ENCODE measurements at regions not wholly inside any gene's neighbourhood (a gene's known extent, or its start where the extent isn't known, plus 50 kb on each side); places are given as distances from the start of the nearest gene placed in this dataset.

DNA sequence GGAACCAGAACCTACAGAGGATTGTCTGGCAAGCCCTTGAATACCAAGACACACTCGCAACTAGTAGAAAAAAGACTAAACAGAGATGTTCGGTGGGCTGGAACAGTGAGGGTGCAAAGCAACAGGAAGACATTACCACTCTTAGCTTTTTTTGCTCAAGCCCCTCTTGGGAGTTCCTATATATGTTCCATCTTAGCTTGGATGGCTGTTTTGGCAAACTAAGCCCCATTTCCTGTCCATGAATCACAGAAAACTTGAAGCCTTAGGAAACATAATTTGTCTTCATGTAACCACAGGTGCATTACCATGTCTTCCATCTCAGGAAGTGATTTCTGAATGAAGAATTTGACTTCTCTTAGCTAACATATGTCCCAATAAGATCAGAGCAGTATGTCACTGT is 446.3 kb downstream of the OLFM4 start:
- no peak for DNase-seq

DNA sequence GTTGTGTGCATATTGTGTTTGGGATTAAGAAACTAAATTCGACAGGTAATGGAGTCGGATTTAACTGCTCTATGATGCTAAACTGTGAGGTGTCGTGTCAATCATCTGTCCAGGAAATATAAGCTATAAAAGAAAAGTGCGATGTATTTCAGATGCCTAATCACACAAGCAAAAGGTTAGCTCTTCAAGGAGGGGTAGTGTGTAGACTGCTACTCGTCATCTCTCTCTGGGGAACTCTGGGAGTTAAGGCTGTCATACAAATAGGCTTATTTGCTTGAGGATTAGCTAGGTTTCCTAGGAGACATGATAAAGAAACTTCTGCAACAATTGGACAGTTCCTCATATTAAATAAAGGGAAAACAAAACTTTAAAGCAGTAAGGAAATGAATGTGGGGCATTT is 462.1 kb downstream of the OLFM4 start:
- DNase-seq: no peak

DNA sequence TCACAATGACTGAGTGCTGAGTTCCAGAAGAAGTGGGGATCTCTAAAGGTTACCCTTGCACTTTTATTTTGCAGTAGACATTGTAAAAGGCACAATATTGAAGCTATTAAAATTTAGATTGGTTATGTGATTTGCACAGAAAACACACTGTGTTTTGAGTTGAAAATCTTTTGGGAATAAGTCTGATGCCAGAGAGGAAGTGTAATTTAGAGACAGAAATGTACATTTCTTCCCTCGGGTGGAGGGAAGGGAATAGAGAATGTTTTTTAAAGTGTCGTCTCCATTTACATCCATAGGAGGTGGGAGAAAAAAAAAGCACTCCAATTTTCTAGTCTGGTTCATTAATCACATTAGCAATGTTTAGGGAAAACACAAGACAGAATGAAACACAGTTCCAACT is 465.8 kb downstream of the OLFM4 start:
- DNase-seq: no peak

DNA sequence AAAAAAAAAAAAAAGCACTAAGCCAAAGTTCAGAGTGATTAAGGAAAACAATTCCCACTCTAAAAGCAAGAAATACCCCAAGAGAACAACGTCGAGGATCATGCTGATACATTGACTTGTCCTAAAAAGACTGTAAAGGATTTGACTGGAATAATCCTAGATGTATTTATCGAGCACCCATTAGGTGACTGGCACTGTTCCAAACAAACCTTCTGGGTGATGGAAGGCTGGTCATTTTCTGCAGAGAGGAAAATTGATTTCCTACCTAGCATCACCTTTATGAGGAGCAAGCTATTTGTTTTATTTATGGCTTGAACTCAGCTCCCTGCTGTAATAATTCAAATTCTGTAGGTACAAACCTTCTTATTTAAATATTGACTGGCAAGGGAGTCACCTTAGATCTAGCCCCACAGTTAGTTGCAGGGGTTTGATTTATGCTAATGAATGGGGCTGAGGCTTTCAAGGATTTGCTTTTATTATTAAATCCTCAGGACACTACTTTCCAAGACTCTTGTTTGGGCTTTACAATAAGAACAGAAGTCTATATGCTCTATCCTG is 471.0 kb downstream of the OLFM4 start:
- DNase-seq: no peak

DNA sequence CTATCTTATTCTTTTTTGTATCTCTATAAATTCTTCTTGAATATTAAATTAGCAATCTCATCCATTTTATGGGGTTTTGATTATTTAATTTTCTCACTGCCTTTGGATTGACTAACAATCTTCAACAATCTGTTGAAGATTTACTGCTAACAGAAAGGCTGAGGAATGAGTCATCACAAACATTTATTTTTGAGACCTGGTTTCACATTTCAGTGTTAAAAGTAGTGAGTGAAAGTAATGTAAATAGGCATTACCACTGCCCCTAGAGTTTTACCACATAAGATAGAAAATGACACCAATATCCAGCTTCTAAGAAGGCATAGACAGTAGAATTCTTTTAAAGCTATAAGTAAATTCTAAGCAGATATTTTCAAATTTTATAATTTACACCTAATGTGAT is 472.8 kb downstream of the OLFM4 start:
- DNase-seq: no peak

DNA sequence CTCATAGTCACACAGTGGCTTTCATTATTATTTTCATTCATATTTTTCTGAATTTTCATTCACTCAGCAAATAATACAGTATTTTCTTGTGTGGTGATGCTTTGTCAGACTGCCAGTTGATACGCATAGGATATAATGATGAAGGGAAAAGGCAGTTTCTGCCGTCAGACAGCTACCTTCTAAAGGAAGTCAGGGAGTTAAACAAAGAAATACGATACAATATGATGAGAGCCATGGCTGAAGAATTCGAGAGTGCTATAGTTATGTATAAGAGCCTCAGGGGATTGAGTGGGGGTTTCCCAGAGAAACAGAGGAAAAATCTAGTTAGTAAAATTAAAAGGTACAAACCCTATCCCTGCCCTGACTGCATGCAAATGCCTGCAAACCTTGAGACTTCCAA is 479.1 kb downstream of the OLFM4 start:
- DNase-seq: no peak

DNA sequence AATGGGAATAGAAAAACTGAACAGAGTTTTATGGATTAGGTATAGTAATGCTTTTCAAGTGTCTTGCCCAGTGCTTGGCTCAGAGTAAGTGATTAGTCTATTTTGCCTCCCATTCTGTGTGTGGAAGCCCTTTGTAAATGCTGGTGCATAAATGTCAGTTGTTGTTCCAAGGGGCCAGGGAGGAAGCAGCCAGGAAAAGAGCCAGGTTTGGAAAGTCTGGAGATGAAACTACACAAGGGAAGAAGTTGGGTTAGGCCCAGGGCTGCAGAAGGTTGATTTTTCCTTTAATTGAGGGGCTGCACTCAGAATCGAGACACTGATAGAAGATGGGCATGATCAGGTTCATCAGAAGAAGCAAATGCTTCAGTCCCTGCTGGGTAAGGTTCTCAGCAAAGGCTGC is 484.0 kb downstream of the OLFM4 start:
- DNase-seq: no peak

DNA sequence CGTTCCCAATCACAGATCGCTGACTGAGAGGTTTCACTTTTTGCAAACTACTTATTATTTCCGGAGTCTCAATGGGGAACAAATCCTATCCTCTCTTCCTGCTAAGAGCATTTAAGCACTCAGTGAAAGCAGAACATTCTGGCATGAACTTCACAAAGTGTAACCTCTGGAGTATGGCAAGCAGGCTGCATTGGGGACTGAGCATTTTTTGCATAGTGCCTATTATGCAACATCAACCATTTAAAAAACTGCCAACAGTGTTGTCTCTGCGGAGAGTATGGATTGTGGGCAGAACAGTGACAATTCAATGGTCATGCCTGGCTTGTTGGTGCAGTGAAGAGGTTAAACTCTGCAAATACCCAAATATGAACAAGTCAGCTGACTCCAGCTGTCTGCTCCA is 484.6 kb downstream of the OLFM4 start:
- DNase-seq: no peak

DNA sequence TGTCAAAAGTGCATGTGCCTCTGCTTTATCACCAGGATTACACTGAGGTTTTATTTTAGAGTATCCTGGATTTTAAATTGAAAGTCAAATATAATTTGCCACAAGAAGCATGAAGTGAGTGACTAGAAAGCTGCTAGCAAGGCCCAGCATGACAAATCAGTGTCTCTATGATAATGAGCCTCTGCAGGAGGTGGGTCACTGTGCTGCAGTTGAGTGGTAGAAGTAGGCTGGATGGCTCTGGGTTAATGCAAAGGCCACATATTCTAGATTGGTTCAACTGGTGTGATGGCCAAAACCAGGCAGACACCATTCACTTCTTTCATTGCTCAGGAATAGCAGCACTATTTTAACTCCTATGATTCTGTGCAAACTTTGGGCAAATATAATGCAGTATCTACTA is 491.5 kb downstream of the OLFM4 start:
- DNase-seq: no peak

DNA sequence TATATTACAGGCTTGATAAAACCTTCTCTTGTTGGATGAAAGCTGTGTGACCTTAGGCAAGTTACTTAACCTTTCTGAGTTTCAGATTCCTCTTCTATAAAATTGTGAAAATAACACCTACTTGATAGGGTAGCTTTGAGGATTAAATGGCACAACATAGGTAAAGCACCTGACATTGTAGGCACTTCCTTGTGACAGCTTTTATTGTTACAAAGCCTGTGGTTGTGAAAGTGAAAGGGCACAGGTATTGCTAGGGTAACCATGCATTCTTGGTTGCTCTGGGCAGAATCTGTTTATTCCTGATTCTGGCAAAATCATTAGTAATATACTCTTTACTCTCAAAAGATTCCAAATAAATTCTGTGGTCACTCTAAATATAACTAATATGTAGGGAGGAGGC is 493.4 kb downstream of the OLFM4 start:
- no peak for DNase-seq

DNA sequence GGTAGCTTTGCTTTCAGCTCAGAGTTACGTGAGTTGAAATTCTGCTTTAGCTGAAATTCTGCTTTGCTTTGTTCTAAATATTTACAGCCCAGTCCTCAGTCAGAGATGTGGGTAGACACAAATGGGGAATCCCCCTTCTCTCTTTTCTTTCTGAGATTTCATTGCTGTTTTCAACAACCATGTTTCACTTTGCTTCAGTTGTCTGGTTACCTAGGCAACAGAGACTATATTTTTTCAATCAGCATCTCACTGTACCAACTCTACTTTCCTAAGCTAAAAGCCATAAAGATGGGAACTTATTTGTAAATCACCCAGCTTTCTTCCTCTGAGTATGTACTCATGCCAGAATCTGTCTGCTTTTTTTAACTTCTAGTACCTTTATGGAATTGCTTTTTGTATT is 509.0 kb downstream of the OLFM4 start:
- no peak for DNase-seq

DNA sequence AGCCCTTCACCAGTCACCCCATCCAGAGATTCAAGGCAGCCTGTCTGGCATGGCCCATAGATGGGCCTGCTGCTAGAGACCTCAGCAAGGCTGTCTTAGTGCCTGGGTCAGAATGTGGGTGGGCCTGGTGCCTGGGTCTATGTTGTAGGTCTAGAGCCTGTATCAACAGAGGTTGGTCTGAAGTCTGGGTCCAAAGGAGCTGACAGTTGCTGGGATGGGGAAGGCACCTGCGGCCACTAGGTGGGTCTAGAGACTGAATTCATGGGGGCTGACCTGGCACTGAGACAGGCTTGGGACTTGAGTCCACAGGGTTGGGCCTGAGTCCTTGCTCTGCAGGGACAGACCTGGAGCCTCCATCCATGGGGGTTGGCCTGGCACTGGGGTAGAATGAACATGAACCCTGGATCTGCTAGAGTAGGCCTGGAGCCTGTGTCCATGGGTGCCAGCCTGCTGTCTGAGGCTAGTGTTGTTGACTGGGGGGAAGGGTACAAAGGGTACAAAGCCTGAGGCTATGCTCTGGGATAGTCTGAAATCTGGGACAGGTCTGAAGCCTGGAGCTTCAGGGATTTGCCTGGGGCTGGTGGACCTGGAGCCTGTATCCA is 516.8 kb downstream of the OLFM4 start:
- DNase-seq: no peak

DNA sequence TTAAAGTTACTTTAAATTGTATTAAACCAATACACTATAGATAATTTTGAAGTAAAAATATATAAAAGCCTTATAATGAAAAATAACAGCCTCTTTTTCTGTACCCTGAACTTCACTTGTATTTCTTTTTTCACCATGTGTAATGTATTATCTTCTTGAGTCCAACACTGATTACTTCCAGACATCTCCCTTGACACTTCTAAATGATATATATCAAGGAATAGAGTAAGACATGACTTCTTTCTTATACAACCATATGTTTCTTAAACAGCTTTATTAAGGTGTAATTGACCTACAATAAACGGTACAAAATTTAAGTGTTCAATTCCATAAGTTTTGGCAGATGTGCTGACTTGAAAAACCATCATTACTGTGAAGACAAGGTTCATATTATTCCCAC is 531.9 kb downstream of the OLFM4 start:
- DNase-seq: no peak

DNA sequence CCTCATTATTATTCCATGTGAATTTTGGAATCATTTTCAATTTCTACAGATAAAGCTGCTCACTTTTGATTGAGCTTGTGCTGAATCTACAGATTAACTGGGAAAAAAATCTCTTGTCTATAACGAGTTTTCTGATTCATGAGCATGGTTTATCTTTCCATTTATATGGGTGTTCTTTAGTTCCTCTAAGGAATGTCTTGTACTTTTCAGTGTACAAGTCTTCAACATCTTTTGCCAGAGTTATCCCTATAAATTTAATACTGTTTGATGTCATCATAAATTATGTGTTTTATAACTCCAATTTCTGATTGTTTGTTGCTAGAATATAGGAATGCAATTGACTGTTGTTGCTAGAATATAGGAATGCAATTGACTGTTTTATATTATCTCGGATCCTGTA is 533.8 kb downstream of the OLFM4 start:
- DNase-seq: no peak

DNA sequence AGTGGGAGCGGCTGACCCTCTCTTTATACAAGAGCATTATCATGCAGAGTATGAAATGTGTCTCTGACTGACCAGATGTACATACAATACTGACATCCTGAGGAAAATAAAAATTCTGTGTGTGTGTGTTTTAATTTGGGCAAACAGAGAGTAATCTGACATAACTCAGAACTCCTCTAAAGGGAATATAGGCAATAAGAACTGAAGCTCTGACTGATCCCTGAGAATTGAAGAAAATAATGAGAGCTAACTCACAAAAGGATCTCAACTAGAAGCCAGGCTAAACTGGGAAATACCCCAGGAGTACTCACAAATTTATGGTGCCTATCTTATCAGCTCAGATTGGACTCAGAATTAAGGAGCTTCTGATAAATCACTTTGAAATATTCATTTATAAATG is 539.9 kb downstream of the OLFM4 start:
- DNase-seq: no peak

DNA sequence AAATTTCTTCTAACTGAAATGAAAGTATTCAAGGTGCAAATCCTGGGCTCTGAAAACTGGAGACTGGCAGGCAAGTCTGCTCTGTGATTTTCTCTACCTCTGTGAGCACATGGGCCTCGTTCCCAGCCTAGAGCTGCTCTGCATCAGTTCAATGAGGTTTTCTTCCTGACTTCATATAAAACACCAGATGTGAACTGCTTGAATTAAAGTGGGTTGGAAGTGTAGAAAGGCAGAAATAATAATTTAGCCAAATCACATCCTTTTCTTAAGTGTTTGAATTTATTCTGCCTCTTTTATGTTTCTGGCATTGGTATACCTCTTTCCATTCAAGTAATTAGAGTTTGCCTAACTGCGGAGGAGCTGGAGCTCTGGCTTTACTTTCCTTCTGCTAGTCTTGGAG is 540.8 kb downstream of the OLFM4 start:
- no peak for DNase-seq

DNA sequence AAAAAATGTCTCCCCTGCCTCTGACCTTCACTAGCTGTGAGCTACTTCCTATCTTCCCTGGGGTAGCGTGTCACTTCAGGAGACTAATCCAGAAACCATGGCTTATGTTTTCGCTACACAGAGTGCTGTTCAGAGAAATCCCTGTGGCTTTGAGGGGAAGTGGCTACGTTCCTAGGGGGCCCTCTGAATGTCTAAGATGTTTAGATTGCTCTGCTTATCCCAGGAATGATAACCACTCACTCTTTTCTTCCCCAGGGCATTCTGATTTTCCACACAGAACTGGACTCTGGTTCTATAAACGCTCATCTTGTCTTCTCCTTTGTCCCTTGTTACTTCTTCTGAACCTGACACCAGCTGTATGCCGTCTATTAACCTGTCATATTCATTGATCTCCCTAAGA is 572.5 kb downstream of the OLFM4 start:
- no peak for DNase-seq

DNA sequence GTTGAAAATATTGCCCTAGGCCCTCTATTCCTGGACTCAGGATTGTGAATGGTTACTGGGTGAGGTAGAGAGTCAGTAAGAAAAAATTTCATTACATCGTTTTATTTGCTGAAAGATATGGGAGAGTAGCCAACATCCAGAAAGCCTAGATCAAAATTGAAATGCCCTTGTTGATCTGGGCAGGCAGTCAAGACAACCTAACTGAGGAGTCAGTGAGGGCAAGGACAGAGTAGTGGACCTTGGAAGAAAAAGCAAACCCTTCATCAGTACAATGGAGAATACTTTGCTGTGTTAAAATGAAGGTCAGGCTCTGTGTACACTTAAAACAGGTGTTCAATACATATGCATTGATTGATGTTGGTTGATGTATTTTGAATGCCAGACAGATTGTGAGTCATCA is 576.7 kb downstream of the OLFM4 start:
- no peak for DNase-seq

DNA sequence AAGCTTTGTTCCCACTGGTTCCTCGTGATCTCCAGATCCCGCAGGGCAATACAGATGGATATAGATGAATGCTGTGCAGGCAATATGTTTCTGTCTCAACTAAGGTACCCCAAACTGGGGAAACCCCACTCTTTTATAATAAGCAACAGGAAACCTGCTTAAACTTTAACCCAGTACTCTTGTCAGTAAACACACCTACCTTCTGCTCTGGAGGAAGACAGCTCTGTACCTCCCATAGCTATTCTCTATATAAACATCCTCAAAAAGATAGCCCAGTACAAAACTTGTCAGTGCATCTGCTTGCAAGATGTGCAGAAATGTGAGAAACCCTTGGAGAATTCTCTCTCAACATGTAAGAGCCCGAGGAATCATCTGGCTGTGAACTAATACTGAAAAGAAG is 583.6 kb downstream of the OLFM4 start:
- no peak for DNase-seq

DNA sequence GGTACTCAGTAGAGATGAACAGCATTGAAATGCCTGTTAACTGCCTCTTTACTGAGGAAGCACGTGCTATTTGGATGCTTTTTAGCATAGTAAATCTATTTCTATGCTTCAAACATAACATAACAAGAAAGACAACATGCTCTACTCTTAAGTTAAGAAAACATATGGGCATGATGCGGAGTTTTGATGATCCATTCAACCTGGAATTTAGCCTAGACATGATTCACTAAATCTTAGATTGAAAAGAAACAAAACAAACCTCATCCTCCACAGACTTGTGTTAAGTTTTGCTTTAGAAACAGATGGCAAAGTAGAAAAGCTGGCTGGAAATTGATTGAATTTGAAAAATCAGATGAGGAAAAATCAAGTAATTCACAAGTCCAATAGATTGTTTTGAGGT is 593.8 kb downstream of the OLFM4 start:
- DNase-seq: no peak

DNA sequence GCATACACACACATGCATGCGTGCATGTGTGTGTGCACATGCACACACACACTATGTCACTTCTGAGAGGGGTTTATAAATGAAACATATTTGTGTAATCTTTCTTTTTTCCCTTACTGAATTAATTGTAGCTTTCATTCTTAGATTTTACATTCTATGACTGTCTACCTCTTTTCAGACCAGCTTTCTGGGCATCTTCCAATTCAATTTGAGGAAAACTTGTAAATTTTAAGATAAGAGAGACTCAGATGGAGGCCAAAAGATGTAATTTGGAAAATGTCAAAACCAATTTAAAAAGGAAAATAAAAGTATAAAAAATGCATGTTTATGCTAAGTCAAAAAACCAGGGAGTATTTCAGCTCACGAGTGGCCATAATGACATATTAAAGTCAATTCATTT is 594.5 kb downstream of the OLFM4 start:
- no peak for DNase-seq

DNA sequence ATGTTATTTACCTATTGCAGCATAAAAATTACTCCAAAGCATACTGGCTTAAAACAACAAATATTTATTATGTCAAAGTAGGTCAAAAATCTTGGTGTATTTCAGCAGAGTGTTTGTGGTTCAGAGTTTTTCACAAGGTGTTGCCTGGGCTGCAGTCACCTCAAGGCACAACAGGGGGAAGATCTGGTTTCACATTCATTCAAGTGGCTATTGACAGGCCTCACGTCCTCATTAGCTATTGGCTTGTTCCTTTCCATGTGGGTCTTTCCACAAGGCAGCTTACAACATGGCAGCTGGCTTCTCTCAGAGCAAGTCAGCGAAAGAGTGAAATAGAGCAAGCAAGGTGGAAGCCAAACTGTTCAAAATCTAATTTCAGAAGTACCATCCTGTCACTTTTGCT is 602.9 kb downstream of the OLFM4 start:
- no peak for DNase-seq

DNA sequence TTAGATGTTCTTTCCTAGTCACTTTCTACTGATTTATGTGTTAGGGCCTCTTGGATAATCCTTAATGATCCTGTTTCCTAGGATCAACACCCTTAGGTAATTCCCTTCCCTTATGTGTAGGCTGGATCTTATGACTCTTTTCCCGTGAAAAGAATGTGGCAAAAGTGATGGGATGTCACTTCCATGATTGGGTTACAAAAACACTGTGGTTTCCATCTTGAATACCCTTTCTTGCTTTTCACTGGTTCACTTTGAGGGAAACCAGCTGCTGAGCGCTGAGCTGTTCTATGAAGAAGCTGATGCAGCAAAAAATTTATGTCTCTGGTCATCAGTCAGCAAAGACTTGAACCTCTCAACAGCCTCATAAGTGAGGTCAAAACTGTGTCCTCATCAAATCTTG is 609.4 kb downstream of the OLFM4 start:
- DNase-seq: no peak

DNA sequence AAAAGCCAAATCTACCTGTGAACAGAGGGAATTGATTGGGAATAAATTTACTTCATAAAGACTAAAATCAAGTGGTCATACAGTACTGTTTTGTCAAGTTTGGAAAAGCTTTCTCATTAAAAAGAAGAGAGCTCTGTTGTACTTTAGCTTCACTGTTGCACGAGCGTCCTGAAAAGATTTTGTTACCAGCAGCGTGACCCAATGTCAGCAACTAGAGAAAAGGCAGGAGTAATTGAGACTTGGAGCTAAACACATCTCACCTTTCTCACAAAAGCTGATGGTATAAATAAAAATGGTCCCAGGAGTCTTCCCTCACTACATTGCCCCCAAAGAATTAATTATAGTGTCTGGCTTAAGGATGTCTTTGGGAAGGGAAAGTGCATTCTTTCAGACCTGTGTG is 613.7 kb downstream of the OLFM4 start:
- no peak for DNase-seq
